ENCODE measurements at regions not wholly inside any gene's neighbourhood (a gene's known extent, or its start where the extent isn't known, plus 50 kb on each side); places are given as distances from the start of the nearest gene placed in this dataset.
A peak's percentile ranks its signal among the peaks of the same experiment; 100 is the strongest.

DNA sequence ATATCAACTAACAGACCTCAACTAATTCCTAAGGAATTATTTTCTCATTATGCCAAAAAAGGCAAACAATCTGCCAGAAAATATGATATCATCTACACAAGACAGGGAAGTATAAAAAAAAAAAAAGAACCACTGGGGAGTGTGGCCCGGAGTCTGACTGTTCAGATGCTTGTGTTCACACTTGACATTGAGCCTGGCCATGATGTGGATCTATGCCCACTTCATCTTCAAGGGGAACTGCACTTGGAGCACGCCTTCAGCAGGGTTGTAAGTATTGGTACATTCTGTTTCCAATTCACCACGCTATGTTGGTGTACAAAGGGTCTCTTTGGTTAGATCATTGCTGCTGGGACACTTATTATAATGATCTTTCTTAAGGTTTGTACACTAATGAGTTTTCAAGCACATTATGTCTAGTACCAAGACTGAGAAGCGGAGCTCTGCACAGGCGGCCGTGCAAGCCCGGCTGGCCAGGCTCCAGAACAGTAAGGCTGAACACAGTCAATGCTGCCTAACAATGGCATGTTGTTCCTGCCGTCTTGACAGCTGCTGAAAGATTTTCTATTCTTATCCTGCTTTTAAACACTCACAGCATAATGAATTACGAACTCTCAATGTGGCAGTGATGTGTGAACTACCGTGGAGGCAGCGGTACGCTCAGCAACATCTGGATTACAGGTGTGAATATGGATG lies 788.4 kb upstream of the SOX11 start:
- H3K4me3 Mint-ChIP-seq (ENCODE audit: unreplicated experiment): no peak overlapping the region
- peaks cover 2% of the 10 kb centered on the region for H3K27me3 Mint-ChIP-seq (ENCODE audit: unreplicated experiment)
- H3K27ac Mint-ChIP-seq (ENCODE audit: unreplicated experiment): no peak overlapping the region
- H3K9me3 Mint-ChIP-seq (ENCODE audit: unreplicated experiment): peaks cover 1% of the 10 kb centered on the region
- DNase-seq: no peak
- peaks cover 10% of the 10 kb centered on the region for H3K4me1 Mint-ChIP-seq (ENCODE audit: low read depth, unreplicated experiment)
- no peaks in the 10 kb centered on the region for H3K36me3 Mint-ChIP-seq (ENCODE audit: unreplicated experiment)
- no peak for TF ChIP-seq CTCF (IDR thresholded peaks at IDR 0.05; ENCODE audit: partially characterized antibody, unreplicated experiment)

GRCh38 chr2:4908461-4908860 lies 783.7 kb upstream of the SOX11 start:
- TF ChIP-seq CTCF (IDR thresholded peaks at IDR 0.05; ENCODE audit: partially characterized antibody, unreplicated experiment): no peak
- H3K4me3 Mint-ChIP-seq (ENCODE audit: unreplicated experiment): no peak overlapping the region
- peaks cover 10% of the 10 kb centered on the region for H3K4me1 Mint-ChIP-seq (ENCODE audit: low read depth, unreplicated experiment)
- peaks cover 1% of the 10 kb centered on the region for H3K9me3 Mint-ChIP-seq (ENCODE audit: unreplicated experiment)
- H3K36me3 Mint-ChIP-seq (ENCODE audit: unreplicated experiment): no peaks in the 10 kb centered on the region
- no peak overlapping the region for H3K27ac Mint-ChIP-seq (ENCODE audit: unreplicated experiment)
- peaks cover 5% of the 10 kb centered on the region for H3K27me3 Mint-ChIP-seq (ENCODE audit: unreplicated experiment)
- DNase-seq: peak; percentile 23

- H3K4me3 Mint-ChIP-seq (ENCODE audit: unreplicated experiment): no peak overlapping the region
- DNase-seq: no peak
- peaks cover 1% of the 10 kb centered on the region for H3K9me3 Mint-ChIP-seq (ENCODE audit: unreplicated experiment)
- no peak overlapping the region for H3K27ac Mint-ChIP-seq (ENCODE audit: unreplicated experiment)
- H3K27me3 Mint-ChIP-seq (ENCODE audit: unreplicated experiment): peaks cover 5% of the 10 kb centered on the region
- H3K36me3 Mint-ChIP-seq (ENCODE audit: unreplicated experiment): no peaks in the 10 kb centered on the region
- peaks cover 10% of the 10 kb centered on the region for H3K4me1 Mint-ChIP-seq (ENCODE audit: low read depth, unreplicated experiment)
- TF ChIP-seq CTCF (IDR thresholded peaks at IDR 0.05; ENCODE audit: partially characterized antibody, unreplicated experiment): no peak
Observed at GRCh38 chr2:4909346-4910009, 782.7 kb upstream of the SOX11 start.

- TF ChIP-seq CTCF (IDR thresholded peaks at IDR 0.05; ENCODE audit: partially characterized antibody, unreplicated experiment): no peak
- Mint-ChIP-seq H3K4me1 (ENCODE audit: low read depth, unreplicated experiment) (peaks cover 8% of the 10 kb centered on the region), H3K9me3 (ENCODE audit: unreplicated experiment) (no peaks in the 10 kb centered on the region), H3K36me3 (ENCODE audit: unreplicated experiment) (no peaks in the 10 kb centered on the region), H3K27me3 (ENCODE audit: unreplicated experiment) (peaks cover 2% of the 10 kb centered on the region), H3K4me3 (ENCODE audit: unreplicated experiment) (no peak overlapping the region), H3K27ac (ENCODE audit: unreplicated experiment) (no peak overlapping the region)
- DNase-seq: no peak
Observed at GRCh38 chr2:4914036-4914435, 778.1 kb upstream of the SOX11 start.

- no peak for TF ChIP-seq CTCF (IDR thresholded peaks at IDR 0.05; ENCODE audit: partially characterized antibody, unreplicated experiment)
- Mint-ChIP-seq H3K36me3 (ENCODE audit: unreplicated experiment) (no peaks in the 10 kb centered on the region), H3K27ac (ENCODE audit: unreplicated experiment) (no peak overlapping the region), H3K4me3 (ENCODE audit: unreplicated experiment) (no peak overlapping the region), H3K27me3 (ENCODE audit: unreplicated experiment) (peaks cover 2% of the 10 kb centered on the region), H3K4me1 (ENCODE audit: low read depth, unreplicated experiment) (peaks cover 8% of the 10 kb centered on the region), H3K9me3 (ENCODE audit: unreplicated experiment) (no peaks in the 10 kb centered on the region)
- DNase-seq: no peak
Observed at GRCh38 chr2:4914551-4914950, 777.6 kb upstream of the SOX11 start.
